GM12878 (cell line): ENCODE measurements at regions not wholly inside any gene's neighbourhood (a gene's known extent, or its start where the extent isn't known, plus 50 kb on each side); places are given as distances from the start of the nearest gene placed in this dataset.

Source experiments
- ATAC-seq: fragments of 200-7000 bp; cut with Tn5 transposase; 3 replicates; pipeline ENCODE4 v1.9.1; 2020; ENCODE audit warnings: mild to moderate bottlenecking, moderate library complexity
- BruUV-seq: library from RNA; stranded (reverse); fragments of 400-500 nt; replicated peaks from 2 replicates; lab custom pipeline; 2021; lab: Mats Ljungman, UMichigan
- CTCF ChIA-PET: fragments of 300-600 bp; sonication (Branson Sonifier 250); formaldehyde crosslinking; extraction: SDS; loops from one replicate; lab custom pipeline; 2021; ENCODE audit warnings: inconsistent platforms; lab: Yijun Ruan, JAX
- POLR2A ChIA-PET: fragments of 350-600 bp; formaldehyde crosslinking; extraction: SDS; loops from one replicate; lab custom pipeline; 2021; ENCODE audit warnings: inconsistent platforms; lab: Charles Lee
- RAD21 ChIA-PET: fragments of 300-600 bp; sonication (Branson Sonifier 250); formaldehyde crosslinking; loops from one replicate; lab custom pipeline; 2023; ENCODE audit warnings: antibody characterized with exemption; ENCODE audit not compliant: unreplicated experiment; lab: Charles Lee
- SMC1A ChIA-PET: fragments of 300-600 bp; sonication (Branson Sonifier 250); formaldehyde crosslinking; loops from one replicate; lab custom pipeline; 2023; ENCODE audit not compliant: unreplicated experiment, uncharacterized antibody; lab: Charles Lee
- DNase-seq: peaks from one replicate; pipeline ENCODE4 v3.0.0-alpha.2; 2011; ENCODE audit warnings: low read depth, low spot score
- FAIRE-seq: peaks from 3 replicates; lab custom pipeline; 2011; peaks lifted over from hg19 to GRCh38; lab: Jason Lieb, UNC
- H2AFZ ChIP-seq: 2 replicates; pipeline ENCODE4 v1.6.0; 2011; ENCODE audit warnings: low read depth, low read length, control low read depth; ENCODE audit not compliant: control insufficient read depth
- H3K27ac ChIP-seq: 2 replicates; pipeline ENCODE4 v1.5.1; 2011; ENCODE audit warnings: control low read depth; ENCODE audit not compliant: control insufficient read depth, insufficient read depth
- H3K27me3 ChIP-seq, 2 experiments: replicated peaks in 1 of 2; 2 replicates each; pipeline versions ENCODE4 v1.6.0 to v1.6.1; 2011; ENCODE audit warnings: low read length in 1 of 2; ENCODE audit not compliant: control insufficient read depth in 2 of 2, insufficient read depth in 2 of 2
- H3K36me3 ChIP-seq, 2 experiments: 2 replicates each; pipeline ENCODE4 v1.5.1; 2011; ENCODE audit warnings: low read length in 1 of 2; ENCODE audit not compliant: control insufficient read depth in 2 of 2, insufficient read depth in 2 of 2
- H3K4me1 ChIP-seq: 2 replicates; pipeline ENCODE4 v1.6.1; 2011; ENCODE audit warnings: mild to moderate bottlenecking, low read length, moderate library complexity, mixed read lengths; ENCODE audit not compliant: control insufficient read depth, insufficient read depth
- H3K4me2 ChIP-seq: 2 replicates; pipeline ENCODE4 v1.6.0; 2011; ENCODE audit warnings: control low read depth; ENCODE audit not compliant: control insufficient read depth, insufficient read depth
- H3K4me3 ChIP-seq: fragments of 200-600 bp; sonication (generic); 2 replicates; pipeline ENCODE4 v1.5.1; 2016
- H3K79me2 ChIP-seq: 2 replicates; pipeline ENCODE4 v1.6.0; 2011; ENCODE audit warnings: low read length; ENCODE audit not compliant: control insufficient read depth, insufficient read depth
- H3K9ac ChIP-seq: 2 replicates; pipeline ENCODE4 v1.8.0; 2011; ENCODE audit warnings: low read length, control low read depth, mixed read lengths; ENCODE audit not compliant: control insufficient read depth, insufficient read depth
- H3K9me3 ChIP-seq: replicated peaks from 3 replicates; pipeline ENCODE4 v1.5.1; 2011; ENCODE audit warnings: mild to moderate bottlenecking, low read length; ENCODE audit not compliant: control insufficient read depth, insufficient read depth
- H4K20me1 ChIP-seq: 2 replicates; pipeline ENCODE4 v1.6.0; 2011; ENCODE audit not compliant: control insufficient read depth, insufficient read depth
- ATF7 ChIP-seq: fragments of 450-650 bp; IDR thresholded peaks from 2 replicates; pipeline ENCODE4 v1.6.1; 2016; ENCODE audit warnings: low read depth, mild to moderate bottlenecking
- CBFB ChIP-seq: IDR thresholded peaks from 2 replicates; pipeline ENCODE4 v1.6.1; 2016; ENCODE audit warnings: antibody characterized with exemption, low read depth
- CREB1 ChIP-seq: IDR thresholded peaks from 2 replicates; pipeline ENCODE4 v1.6.1; 2012; ENCODE audit warnings: low read depth, mild to moderate bottlenecking, inconsistent platforms
- CREM ChIP-seq: IDR thresholded peaks from 2 replicates; pipeline ENCODE4 v1.6.1; 2014; ENCODE audit warnings: antibody characterized with exemption, low read depth
- IKZF2 ChIP-seq, 2 experiments: fragments of 450-650 bp; IDR thresholded peaks; 2 replicates each; pipeline ENCODE4 v1.6.1; 2017; ENCODE audit warnings: mild to moderate bottlenecking in 2 of 2, moderate library complexity in 2 of 2
- NBN ChIP-seq: fragments of 450-650 bp; IDR thresholded peaks from 2 replicates; pipeline ENCODE4 v1.6.1; 2016
- NFYB ChIP-seq: IDR thresholded peaks from 2 replicates; pipeline ENCODE4 v1.6.1; 2011; ENCODE audit warnings: low read depth, mild to moderate bottlenecking, low read length, improper control_type of control experiment, moderate library complexity; ENCODE audit not compliant: insufficient read depth
- SIN3A ChIP-seq: IDR thresholded peaks from 2 replicates; pipeline ENCODE4 v1.6.1; 2012; ENCODE audit warnings: low read depth, low read length, improper control_type of control experiment
- SREBF2 ChIP-seq: IDR thresholded peaks from 2 replicates; pipeline ENCODE4 v1.6.1; 2012; ENCODE audit warnings: mild to moderate bottlenecking, low read length
- SUPT20H ChIP-seq: IDR thresholded peaks from 2 replicates; pipeline ENCODE4 v1.6.1; 2011; ENCODE audit warnings: low read depth, mild to moderate bottlenecking, low read length, moderate library complexity, borderline replicate concordance; ENCODE audit not compliant: control insufficient read depth
- TBL1XR1 ChIP-seq: IDR thresholded peaks from 2 replicates; pipeline ENCODE4 v1.6.1; 2012; ENCODE audit warnings: low read depth, low read length, improper control_type of control experiment
- ZNF24 ChIP-seq: fragments of 450-650 bp; IDR thresholded peaks from 2 replicates; pipeline ENCODE4 v1.6.1; 2017; ENCODE audit warnings: antibody characterized with exemption, mild to moderate bottlenecking
- WGBS: methylation state at CpG from one replicate; pipeline ENCODE4 v1.1.6; 2016; ENCODE audit warnings: low lambda C conversion rate; ENCODE audit not compliant: insufficient replicate concordance, insufficient coverage; ENCODE audit errors: missing lambda C conversion rate; 5-methylcytosine and 5-hydroxymethylcytosine counted together
- in situ Hi-C: fragments of 300-500 bp; cut with MboI; formaldehyde crosslinking; loops from 9 replicates; pipeline ENCODE4 v1.14.3; 2018; ENCODE audit warnings: mixed read lengths
- intact Hi-C: fragments of 100-400 bp; cut with micrococcal nuclease; formaldehyde crosslinking; loops from one replicate; pipeline ENCODE4 v1.14.2; 2022; ENCODE audit not compliant: unreplicated experiment
- TF ChIP-seq, protein P1 (sequence below), 3 experiments: IDR thresholded peaks in 2 of 3; conservative IDR thresholded peaks in 1 of 3; 2 replicates each; pipeline ENCODE4 v1.5.1; 2011; ENCODE audit warnings: low read depth in 3 of 3, low read length in 3 of 3, mild to moderate bottlenecking in 3 of 3, control low read depth in 2 of 3, moderate library complexity in 2 of 3, inconsistent platforms in 1 of 3, mixed read lengths in 1 of 3; ENCODE audit not compliant: control insufficient read depth in 2 of 3, insufficient read depth in 1 of 3; ENCODE audit errors: extremely low read depth in 1 of 3
- TF ChIP-seq, protein P2 (sequence below): IDR thresholded peaks from 2 replicates; pipeline ENCODE4 v1.6.1; 2011; ENCODE audit warnings: low read depth, low read length, improper control_type of control experiment, borderline replicate concordance

DNA sequence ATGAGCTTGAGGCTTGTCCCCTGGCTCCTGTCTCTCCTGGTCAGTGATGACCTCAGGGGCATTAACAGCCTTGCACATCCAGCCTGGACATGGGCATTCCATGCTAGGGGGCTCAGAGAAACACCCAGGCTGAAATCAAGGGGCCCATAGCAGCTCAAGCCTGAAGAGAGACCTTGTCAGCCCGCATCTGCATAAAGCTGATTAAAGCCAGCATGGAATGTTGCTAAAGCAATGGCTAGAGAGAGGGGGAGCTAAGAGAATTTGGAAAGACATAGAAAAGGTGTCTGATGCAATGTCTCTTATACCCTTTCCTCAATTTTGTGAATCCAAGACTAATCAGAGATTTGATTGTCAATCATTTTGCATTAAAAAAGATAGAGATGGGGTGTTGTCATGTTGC, 51.4 kb upstream of the WSCD1 start (continued):
- TF ChIP-seq SIN3A, result no peak
- no peak for TF ChIP-seq TBL1XR1
- no peak for TF ChIP-seq CBFB
- no peak for TF ChIP-seq CREM
- TF ChIP-seq, protein P1, sequence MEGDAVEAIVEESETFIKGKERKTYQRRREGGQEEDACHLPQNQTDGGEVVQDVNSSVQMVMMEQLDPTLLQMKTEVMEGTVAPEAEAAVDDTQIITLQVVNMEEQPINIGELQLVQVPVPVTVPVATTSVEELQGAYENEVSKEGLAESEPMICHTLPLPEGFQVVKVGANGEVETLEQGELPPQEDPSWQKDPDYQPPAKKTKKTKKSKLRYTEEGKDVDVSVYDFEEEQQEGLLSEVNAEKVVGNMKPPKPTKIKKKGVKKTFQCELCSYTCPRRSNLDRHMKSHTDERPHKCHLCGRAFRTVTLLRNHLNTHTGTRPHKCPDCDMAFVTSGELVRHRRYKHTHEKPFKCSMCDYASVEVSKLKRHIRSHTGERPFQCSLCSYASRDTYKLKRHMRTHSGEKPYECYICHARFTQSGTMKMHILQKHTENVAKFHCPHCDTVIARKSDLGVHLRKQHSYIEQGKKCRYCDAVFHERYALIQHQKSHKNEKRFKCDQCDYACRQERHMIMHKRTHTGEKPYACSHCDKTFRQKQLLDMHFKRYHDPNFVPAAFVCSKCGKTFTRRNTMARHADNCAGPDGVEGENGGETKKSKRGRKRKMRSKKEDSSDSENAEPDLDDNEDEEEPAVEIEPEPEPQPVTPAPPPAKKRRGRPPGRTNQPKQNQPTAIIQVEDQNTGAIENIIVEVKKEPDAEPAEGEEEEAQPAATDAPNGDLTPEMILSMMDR (IDR thresholded peaks at IDR 0.05 in 2 of 3, conservative IDR thresholded peaks at IDR 0.05 in 1 of 3; ENCODE audit: control insufficient read depth in 2 of 3, extremely low read depth in 1 of 3, insufficient read depth in 1 of 3, low read depth in 3 of 3, low read length in 3 of 3), result no peak

DNA sequence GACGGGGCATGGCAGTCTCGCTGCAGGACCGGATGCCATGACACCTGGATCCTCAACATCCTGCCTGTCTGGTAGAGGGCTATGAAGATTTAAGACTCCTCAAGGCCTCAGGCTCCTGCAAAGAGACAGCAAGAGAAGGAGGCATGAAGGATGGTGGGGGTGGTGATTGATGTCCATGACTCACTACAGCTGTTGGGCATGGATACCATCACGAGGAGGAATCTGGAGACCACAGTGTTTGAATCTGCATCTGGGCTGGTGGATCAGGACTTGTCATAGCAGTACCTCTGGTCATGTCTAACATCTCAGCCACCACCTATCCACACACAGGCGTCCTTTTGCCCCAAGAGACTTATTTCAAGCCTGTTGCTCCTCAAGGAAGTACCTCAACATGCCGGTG, 50.2 kb upstream of the WSCD1 start:
- TF ChIP-seq ATF7 (no peak), ZNF24 (no peak), CREB1 (no peak), SREBF2 (no peak), NFYB (no peak), IKZF2 (IDR thresholded peaks at IDR 0.05) (no peak), SUPT20H (no peak), NBN (no peak)
- TF ChIP-seq, protein P2, sequence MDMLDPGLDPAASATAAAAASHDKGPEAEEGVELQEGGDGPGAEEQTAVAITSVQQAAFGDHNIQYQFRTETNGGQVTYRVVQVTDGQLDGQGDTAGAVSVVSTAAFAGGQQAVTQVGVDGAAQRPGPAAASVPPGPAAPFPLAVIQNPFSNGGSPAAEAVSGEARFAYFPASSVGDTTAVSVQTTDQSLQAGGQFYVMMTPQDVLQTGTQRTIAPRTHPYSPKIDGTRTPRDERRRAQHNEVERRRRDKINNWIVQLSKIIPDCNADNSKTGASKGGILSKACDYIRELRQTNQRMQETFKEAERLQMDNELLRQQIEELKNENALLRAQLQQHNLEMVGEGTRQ, result no peak
- H4K20me1 ChIP-seq, result no peaks in the 10 kb centered on the region
- intact Hi-C loops (no loop called here), in situ Hi-C loops (no loop called here)
- BruUV-seq, result no TSS peak
- 26% methylated on average over 6 of the region's 6 CpGs for WGBS
- ChIA-PET CTCF (no interaction called here), POLR2A (no interaction called here), RAD21 (no interaction called here), SMC1A (no interaction called here)
- H3K27ac ChIP-seq, result no peak overlapping the region
- H2AFZ ChIP-seq, result no peak overlapping the region
- H3K36me3 ChIP-seq, result no peaks in the 10 kb centered on the region
- FAIRE-seq (no peak), ATAC-seq (no peak), DNase-seq (no peak)
- no peak overlapping the region for H3K4me3 ChIP-seq
- H3K4me1 ChIP-seq, result no peaks in the 10 kb centered on the region; the same call in 1 of the 2 replicates
- no peaks in the 10 kb centered on the region for H3K9me3 ChIP-seq
- no peak overlapping the region for H3K4me2 ChIP-seq
- no peaks in the 10 kb centered on the region for H3K27me3 ChIP-seq
- H3K79me2 ChIP-seq, result no peaks in the 10 kb centered on the region
- no peak overlapping the region for H3K9ac ChIP-seq
